ENCODE measurements at regions not wholly inside any gene's neighbourhood (a gene's known extent, or its start where the extent isn't known, plus 50 kb on each side); places are given as distances from the start of the nearest gene placed in this dataset.

DNA sequence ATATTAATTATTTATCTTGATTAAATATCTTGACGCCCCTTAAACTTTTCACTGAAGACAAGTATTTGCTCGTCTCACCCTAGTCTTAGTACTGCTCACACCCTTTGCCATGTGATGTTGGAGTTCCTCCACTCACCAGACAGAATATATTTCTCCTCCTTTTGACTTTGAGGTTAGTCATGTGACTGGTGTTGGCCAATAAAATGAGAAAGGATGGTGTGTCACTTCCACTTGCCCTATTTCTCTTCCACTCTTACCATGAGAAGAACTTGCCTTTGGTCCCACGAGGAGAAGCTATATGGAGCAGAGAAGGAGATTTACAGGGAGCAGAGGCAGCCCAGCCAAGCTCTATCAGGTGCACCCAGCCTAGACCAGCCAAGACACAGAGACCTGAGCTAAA is 64.9 kb upstream of the TAB2 start:
- TF ChIP-seq, protein P1, sequence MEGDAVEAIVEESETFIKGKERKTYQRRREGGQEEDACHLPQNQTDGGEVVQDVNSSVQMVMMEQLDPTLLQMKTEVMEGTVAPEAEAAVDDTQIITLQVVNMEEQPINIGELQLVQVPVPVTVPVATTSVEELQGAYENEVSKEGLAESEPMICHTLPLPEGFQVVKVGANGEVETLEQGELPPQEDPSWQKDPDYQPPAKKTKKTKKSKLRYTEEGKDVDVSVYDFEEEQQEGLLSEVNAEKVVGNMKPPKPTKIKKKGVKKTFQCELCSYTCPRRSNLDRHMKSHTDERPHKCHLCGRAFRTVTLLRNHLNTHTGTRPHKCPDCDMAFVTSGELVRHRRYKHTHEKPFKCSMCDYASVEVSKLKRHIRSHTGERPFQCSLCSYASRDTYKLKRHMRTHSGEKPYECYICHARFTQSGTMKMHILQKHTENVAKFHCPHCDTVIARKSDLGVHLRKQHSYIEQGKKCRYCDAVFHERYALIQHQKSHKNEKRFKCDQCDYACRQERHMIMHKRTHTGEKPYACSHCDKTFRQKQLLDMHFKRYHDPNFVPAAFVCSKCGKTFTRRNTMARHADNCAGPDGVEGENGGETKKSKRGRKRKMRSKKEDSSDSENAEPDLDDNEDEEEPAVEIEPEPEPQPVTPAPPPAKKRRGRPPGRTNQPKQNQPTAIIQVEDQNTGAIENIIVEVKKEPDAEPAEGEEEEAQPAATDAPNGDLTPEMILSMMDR (IDR thresholded peaks at IDR 0.05) = no peak
- no peak for TF ChIP-seq POLR2A (IDR thresholded peaks at IDR 0.05)
